Calu3 (cell line): ENCODE measurements at regions not wholly inside any gene's neighbourhood (a gene's known extent, or its start where the extent isn't known, plus 50 kb on each side); places are given as distances from the start of the nearest gene placed in this dataset.
"Not testable (repeated sequence)": the region's sequence is repeated elsewhere in the genome, so short reads cannot be mapped to it uniquely, and the experiment has no call there.

Experiments
- BruUV-seq: library from RNA; stranded (reverse); fragments of 400-500 nt; replicated peaks from 2 replicates; lab custom pipeline; 2021; lab: Mats Ljungman, UMichigan
- CTCF ChIA-PET: fragments of 300-600 bp; sonication (Branson Sonifier 250); formaldehyde crosslinking; loops from one replicate; lab custom pipeline; 2022; ENCODE audit warnings: antibody characterized with exemption; lab: Charles Lee
- DNase-seq: peaks from one replicate; pipeline ENCODE4 v3.0.0; 2022
- H3K27ac Mint-ChIP-seq: one replicate; pipeline ENCODE4 v1.8.0; 2022; ENCODE audit warnings: mixed read lengths; ENCODE audit not compliant: unreplicated experiment
- H3K27me3 Mint-ChIP-seq: one replicate; pipeline ENCODE4 v1.8.0; 2022; ENCODE audit warnings: mixed read lengths; ENCODE audit not compliant: unreplicated experiment
- H3K36me3 Mint-ChIP-seq: one replicate; pipeline ENCODE4 v1.8.0; 2022; ENCODE audit warnings: mild to moderate bottlenecking, moderate library complexity, mixed read lengths; ENCODE audit not compliant: insufficient read depth, unreplicated experiment
- H3K4me1 Mint-ChIP-seq: one replicate; pipeline ENCODE4 v1.8.0; 2022; ENCODE audit warnings: mild to moderate bottlenecking, low read depth, mixed read lengths; ENCODE audit not compliant: unreplicated experiment
- H3K4me3 Mint-ChIP-seq: one replicate; pipeline ENCODE4 v1.8.0; 2022; ENCODE audit warnings: mild to moderate bottlenecking, low read depth, moderate library complexity, mixed read lengths; ENCODE audit not compliant: unreplicated experiment
- H3K9me3 Mint-ChIP-seq: one replicate; pipeline ENCODE4 v1.8.0; 2022; ENCODE audit warnings: low read depth, mixed read lengths; ENCODE audit not compliant: unreplicated experiment
- intact Hi-C: fragments of 100-400 bp; cut with micrococcal nuclease; formaldehyde crosslinking; loops from one replicate; pipeline ENCODE4 v1.10.0; 2022; ENCODE audit not compliant: unreplicated experiment
- TF ChIP-seq, protein P1 (sequence below): fragments of 200-600 bp; IDR thresholded peaks from one replicate; pipeline ENCODE4 v1.8.0; 2022; ENCODE audit warnings: antibody characterized with exemption; ENCODE audit not compliant: unreplicated experiment

DNA sequence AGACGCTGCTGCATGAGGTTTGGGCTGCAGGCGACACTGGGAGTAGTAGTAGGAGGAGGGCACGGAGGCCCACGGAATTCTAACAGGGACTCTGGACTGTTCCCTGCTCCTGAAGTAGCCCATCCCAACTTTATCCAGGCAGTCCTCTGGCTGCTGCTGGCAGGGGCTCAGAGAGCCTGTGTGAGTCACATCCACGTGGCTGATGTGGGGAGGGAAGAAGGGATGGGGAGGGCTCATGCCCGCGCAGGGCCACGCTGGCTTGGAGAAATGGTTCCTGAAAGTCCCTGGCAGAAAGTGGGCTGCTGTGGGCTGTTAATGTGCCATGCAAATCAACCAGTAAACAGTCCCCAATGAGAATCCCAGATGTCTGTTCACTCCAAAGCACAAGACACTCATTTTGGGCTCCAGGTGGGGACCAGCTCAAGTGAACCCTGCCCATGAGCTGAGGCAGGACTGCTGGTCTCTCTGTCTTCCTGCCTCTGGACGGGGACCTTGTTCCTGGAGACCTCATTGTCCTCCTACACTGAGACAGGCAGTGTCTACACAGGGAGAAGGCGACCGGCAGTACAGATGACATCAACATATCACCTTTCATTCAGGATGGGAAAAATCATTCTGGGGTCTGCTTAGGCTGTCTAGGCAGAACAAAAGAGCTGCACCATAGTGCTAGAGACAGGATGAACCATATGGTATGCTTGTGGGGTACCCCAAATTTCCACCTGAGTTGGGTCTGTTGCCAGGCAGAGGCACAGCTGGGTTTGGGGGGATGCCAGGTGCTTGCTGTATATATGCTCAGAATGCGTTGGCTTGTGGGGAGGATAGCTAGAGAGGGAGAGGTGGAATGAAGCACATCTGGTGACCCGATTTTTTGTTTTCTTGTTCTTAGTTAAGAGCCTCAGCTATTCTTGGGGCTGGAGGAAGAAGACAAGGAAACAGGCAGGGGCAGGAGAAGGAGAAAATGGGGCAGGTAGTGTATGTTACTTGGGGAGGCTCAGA is 57.9 kb upstream of the FMOD start:
- no peaks in the 10 kb centered on the region for H3K4me1 Mint-ChIP-seq
- no peak overlapping the region for H3K27ac Mint-ChIP-seq
- DNase-seq: peak; percentile 21
- intact Hi-C loops: no loop called here
- no TSS peak for BruUV-seq
- peaks cover 3% of the 10 kb centered on the region for H3K9me3 Mint-ChIP-seq
- H3K36me3 Mint-ChIP-seq: no peaks in the 10 kb centered on the region
- CTCF ChIA-PET: no interaction called here
- H3K27me3 Mint-ChIP-seq: peaks cover 98% of the 10 kb centered on the region
- no peak overlapping the region for H3K4me3 Mint-ChIP-seq
- TF ChIP-seq, protein P1, sequence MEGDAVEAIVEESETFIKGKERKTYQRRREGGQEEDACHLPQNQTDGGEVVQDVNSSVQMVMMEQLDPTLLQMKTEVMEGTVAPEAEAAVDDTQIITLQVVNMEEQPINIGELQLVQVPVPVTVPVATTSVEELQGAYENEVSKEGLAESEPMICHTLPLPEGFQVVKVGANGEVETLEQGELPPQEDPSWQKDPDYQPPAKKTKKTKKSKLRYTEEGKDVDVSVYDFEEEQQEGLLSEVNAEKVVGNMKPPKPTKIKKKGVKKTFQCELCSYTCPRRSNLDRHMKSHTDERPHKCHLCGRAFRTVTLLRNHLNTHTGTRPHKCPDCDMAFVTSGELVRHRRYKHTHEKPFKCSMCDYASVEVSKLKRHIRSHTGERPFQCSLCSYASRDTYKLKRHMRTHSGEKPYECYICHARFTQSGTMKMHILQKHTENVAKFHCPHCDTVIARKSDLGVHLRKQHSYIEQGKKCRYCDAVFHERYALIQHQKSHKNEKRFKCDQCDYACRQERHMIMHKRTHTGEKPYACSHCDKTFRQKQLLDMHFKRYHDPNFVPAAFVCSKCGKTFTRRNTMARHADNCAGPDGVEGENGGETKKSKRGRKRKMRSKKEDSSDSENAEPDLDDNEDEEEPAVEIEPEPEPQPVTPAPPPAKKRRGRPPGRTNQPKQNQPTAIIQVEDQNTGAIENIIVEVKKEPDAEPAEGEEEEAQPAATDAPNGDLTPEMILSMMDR: no peak

DNA sequence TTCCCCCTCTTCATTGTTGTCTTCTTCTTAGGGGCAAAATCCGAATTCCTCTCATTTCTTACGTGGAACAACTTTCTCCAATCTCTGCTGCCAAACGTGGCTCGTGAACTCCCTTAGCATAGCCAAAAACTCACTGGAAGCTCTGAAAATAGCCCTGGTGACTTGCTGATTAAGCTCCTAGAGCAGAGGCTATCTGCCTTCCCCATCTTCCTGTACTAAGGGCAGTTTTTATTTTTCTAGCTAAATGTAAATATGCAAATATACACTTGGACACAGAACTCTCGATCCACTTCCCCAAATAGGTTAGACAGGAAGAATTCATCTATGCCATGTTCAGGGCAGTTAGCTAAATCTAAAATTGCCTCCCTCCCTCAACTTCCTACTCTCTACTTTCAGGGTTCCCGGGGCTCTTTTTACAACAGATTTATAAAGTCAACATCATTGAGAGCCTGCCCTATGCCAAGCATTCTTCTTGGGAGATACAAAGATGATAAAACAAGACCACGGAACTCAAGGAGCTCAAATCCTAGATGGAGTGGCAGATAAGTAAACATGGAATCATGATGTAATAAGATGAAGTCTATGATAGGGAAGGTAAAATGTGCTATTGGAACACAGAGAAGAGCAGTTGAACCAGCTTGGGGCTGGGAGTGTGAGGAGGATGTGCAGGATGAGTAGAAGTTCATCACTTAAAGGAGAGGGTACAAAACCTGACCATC is 59.4 kb upstream of the FMOD start:
- intact Hi-C loops: no loop called here
- CTCF ChIA-PET: no interaction called here
- H3K4me3 Mint-ChIP-seq: no peak overlapping the region
- no peak overlapping the region for H3K27ac Mint-ChIP-seq
- no peak for DNase-seq
- H3K4me1 Mint-ChIP-seq: no peaks in the 10 kb centered on the region
- no peaks in the 10 kb centered on the region for H3K36me3 Mint-ChIP-seq
- TF ChIP-seq, protein P1: no peak
- peaks cover 6% of the 10 kb centered on the region for H3K9me3 Mint-ChIP-seq
- BruUV-seq: no TSS peak
- H3K27me3 Mint-ChIP-seq: peaks cover 98% of the 10 kb centered on the region

DNA sequence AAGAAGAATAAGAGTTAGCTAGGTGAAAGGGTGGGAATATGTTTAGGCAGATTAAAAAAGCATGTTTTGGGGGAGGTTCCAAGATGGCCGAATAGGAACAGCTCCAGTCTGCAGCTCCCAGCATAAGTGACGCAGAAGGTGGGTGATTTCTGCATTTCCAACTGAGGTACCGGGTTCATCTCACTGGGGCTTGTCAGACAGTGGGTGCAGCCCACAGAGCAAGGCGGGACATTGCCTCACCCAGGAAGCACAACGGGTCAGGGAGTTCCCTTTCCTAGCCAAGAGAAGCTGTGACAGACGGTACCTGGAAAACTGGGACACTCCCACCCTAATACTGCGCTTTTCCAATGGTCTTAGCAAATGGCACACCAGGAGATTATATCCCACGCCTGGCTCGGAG is 60.5 kb upstream of the FMOD start:
- not testable (repeated sequence) for BruUV-seq
- peaks cover 92% of the 10 kb centered on the region for H3K27me3 Mint-ChIP-seq

GRCh38 chr1:203419558-203419957 is 56.0 kb upstream of the PRELP start:
- peaks cover 71% of the 10 kb centered on the region for H3K27me3 Mint-ChIP-seq
- H3K4me1 Mint-ChIP-seq: no peaks in the 10 kb centered on the region
- CTCF ChIA-PET: no interaction called here
- TF ChIP-seq, protein P1: no peak
- peaks cover 3% of the 10 kb centered on the region for H3K9me3 Mint-ChIP-seq
- H3K4me3 Mint-ChIP-seq: no peak overlapping the region
- H3K36me3 Mint-ChIP-seq: no peaks in the 10 kb centered on the region
- DNase-seq: no peak
- no TSS peak for BruUV-seq
- intact Hi-C loops: no loop called here
- H3K27ac Mint-ChIP-seq: no peak overlapping the region

More for the DNA sequence above, 60.5 kb upstream of the FMOD start:
- CTCF ChIA-PET, H3K4me1 Mint-ChIP-seq, H3K36me3 Mint-ChIP-seq, intact Hi-C loops, H3K27ac Mint-ChIP-seq, H3K4me3 Mint-ChIP-seq, H3K9me3 Mint-ChIP-seq, DNase-seq: not testable (repeated sequence)
